ENCODE measurements at regions not wholly inside any gene's neighbourhood (a gene's known extent, or its start where the extent isn't known, plus 50 kb on each side); places are given as distances from the start of the nearest gene placed in this dataset.

GRCh38 chr12:61542551-61542950 lies 717.7 kb upstream of the USP15 start:
- DNase-seq (ENCODE audit: low spot score in 2 of 2) = no peak
- H3K4me3 ChIP-seq (ENCODE audit: low read depth, poor library complexity, severe bottlenecking) = no peak overlapping the region
- intact Hi-C loops (cut with DNase I; ENCODE audit: low total_unique reads) = no loop called here
- TF ChIP-seq CTCF (IDR thresholded peaks at IDR 0.05) = no peak
- TF ChIP-seq POLR2A (IDR thresholded peaks at IDR 0.05) = no peak
- 46 to 47% methylated on average over 3 of the region's 3 CpGs for WGBS, 2 donors

- no peak overlapping the region for H3K4me3 ChIP-seq (ENCODE audit: low read depth, poor library complexity, severe bottlenecking)
- intact Hi-C loops (cut with DNase I; ENCODE audit: low total_unique reads) = no loop called here
- no peak for DNase-seq (ENCODE audit: low spot score in 2 of 2)
- TF ChIP-seq POLR2A (IDR thresholded peaks at IDR 0.05) (no peak), CTCF (IDR thresholded peaks at IDR 0.05) (no peak)
- 66 to 72% methylated on average over 6 of the region's 6 CpGs for WGBS, 2 donors
Measured at GRCh38 chr12:61546296-61546695, 713.9 kb upstream of the USP15 start.

- no peak for DNase-seq (ENCODE audit: low spot score in 2 of 2)
- TF ChIP-seq POLR2A (IDR thresholded peaks at IDR 0.05) (no peak), CTCF (IDR thresholded peaks at IDR 0.05) (no peak)
- no peak overlapping the region for H3K4me3 ChIP-seq (ENCODE audit: low read depth, poor library complexity, severe bottlenecking)
- intact Hi-C loops (cut with DNase I; ENCODE audit: low total_unique reads) = no loop called here
Measured at GRCh38 chr12:61553091-61553490, 707.1 kb upstream of the USP15 start.

GRCh38 chr12:61554268-61555008 lies 705.8 kb upstream of the USP15 start:
- 55 to 59% methylated on average over 6 of the region's 6 CpGs for WGBS, 2 donors
- no peak for DNase-seq (ENCODE audit: low spot score in 2 of 2)
- intact Hi-C loops (cut with DNase I; ENCODE audit: low total_unique reads) = no loop called here
- no peak overlapping the region for H3K4me3 ChIP-seq (ENCODE audit: low read depth, poor library complexity, severe bottlenecking)
- TF ChIP-seq CTCF (IDR thresholded peaks at IDR 0.05) (no peak), POLR2A (IDR thresholded peaks at IDR 0.05) (no peak)

GRCh38 chr12:61563665-61564450 lies 696.3 kb upstream of the USP15 start:
- H3K4me3 ChIP-seq (ENCODE audit: low read depth, poor library complexity, severe bottlenecking) = no peak overlapping the region
- TF ChIP-seq POLR2A (IDR thresholded peaks at IDR 0.05) (no peak), CTCF (IDR thresholded peaks at IDR 0.05) (no peak)
- DNase-seq (ENCODE audit: low spot score in 2 of 2) = no peak
- WGBS, 2 donors = 54 to 63% methylated on average over 2 of the region's 2 CpGs
- intact Hi-C loops (cut with DNase I; ENCODE audit: low total_unique reads) = no loop called here
